Fibroblast of villous mesenchyme (primary cell): ENCODE measurements at regions not wholly inside any gene's neighbourhood (a gene's known extent, or its start where the extent isn't known, plus 50 kb on each side); places are given as distances from the start of the nearest gene placed in this dataset.

Experiments
- DNase-seq: peaks from one replicate; pipeline ENCODE4 v3.0.0-alpha.2; 2010; ENCODE audit warnings: low read depth
- H3K4me3 ChIP-seq: 2 replicates; pipeline ENCODE4 v1.5.1; 2011; ENCODE audit warnings: low read depth, mild to moderate bottlenecking, low read length
- TF ChIP-seq, protein P1 (sequence below): IDR thresholded peaks from 2 replicates; pipeline ENCODE4 v1.5.1; 2012; ENCODE audit warnings: low read depth, mild to moderate bottlenecking, low read length; ENCODE audit not compliant: insufficient read depth

DNA sequence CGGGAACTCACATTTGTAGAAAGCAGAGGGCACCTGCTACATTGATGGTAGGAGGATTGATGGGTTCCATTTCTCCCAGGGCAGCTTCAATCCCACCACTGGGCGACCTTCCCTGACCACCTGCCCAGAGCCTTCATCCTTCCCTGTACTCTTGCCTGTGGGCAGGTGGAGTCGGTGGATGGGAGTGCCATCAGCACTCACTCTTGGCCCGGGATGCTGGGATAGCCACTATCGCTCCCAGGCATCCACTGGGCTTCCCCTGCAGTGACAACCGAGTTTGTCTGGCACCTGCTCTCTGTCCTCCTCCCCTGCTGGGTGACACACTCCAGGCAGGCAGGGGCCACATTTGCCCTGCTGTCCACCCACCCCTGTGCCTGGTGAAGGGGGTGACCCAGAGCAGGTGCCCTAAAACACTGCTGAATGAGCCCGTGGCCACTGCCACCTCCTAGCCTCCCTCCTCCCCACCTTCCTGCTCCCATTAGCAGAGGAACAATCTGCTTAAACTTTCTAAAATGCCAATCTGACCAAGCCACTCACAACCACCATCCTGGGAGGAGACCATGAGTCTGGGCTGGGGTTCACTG lies 604.7 kb downstream of the TBC1D22A start:
- no peak for DNase-seq
- TF ChIP-seq, protein P1, sequence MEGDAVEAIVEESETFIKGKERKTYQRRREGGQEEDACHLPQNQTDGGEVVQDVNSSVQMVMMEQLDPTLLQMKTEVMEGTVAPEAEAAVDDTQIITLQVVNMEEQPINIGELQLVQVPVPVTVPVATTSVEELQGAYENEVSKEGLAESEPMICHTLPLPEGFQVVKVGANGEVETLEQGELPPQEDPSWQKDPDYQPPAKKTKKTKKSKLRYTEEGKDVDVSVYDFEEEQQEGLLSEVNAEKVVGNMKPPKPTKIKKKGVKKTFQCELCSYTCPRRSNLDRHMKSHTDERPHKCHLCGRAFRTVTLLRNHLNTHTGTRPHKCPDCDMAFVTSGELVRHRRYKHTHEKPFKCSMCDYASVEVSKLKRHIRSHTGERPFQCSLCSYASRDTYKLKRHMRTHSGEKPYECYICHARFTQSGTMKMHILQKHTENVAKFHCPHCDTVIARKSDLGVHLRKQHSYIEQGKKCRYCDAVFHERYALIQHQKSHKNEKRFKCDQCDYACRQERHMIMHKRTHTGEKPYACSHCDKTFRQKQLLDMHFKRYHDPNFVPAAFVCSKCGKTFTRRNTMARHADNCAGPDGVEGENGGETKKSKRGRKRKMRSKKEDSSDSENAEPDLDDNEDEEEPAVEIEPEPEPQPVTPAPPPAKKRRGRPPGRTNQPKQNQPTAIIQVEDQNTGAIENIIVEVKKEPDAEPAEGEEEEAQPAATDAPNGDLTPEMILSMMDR = no peak
- no peak overlapping the region for H3K4me3 ChIP-seq

DNA sequence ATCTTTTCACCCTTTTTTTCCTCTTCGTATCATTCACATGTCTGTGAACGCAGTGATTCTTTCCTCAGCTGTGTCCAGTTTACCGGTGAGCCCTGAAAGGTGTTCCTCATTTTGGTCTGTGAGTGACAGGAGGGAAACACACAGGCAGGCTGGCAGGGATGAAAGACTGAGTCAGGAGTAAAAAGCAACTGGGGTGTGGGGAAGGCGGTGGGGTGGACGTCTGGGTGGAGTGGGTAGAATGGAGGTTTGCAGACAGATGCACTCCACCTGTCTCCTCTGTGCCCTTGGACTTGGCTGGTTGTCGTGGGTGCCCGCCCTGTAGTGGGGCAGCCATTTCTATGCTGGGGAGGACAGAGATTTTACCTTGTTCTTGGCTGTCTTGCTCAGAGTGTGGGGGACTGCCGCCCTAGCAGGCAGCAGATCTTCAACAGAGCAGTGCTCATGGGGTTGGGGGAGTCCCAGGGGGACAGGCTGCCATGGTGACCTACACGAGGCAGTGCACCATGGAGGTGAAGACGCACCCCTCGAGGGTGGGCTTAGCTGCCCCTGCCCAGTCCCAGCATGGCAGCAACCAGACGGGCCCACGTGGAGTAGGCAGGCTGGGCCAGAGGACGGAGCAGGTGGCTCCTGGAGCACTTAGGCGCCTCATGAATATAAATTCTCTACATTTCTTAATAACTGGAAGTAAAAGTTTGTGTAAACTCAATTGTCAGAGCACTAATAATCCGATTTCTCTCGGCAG lies 603.7 kb downstream of the TBC1D22A start:
- no peak overlapping the region for H3K4me3 ChIP-seq
- no peak for DNase-seq
- TF ChIP-seq, protein P1 = no peak

DNA sequence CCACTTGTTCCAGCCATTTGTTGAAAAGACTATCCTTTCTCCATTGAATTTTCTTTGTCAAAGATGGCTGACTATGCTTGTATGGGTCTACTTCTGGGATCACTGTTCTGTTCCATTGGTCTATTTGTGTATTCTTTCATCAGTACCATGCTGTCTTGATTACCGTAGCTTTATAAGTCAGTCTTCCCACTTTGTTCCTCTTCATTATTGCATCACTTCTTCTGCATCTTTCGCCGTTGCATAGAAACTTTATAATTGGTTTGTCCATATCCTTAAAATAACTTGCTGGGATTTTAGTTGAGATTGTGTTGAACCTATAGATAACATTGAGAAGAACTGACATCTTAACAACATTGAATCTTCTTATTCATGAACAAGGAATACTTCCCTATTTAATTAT lies 598.8 kb downstream of the TBC1D22A start:
- TF ChIP-seq, protein P1 = no peak
- DNase-seq = no peak
- no peak overlapping the region for H3K4me3 ChIP-seq

DNA sequence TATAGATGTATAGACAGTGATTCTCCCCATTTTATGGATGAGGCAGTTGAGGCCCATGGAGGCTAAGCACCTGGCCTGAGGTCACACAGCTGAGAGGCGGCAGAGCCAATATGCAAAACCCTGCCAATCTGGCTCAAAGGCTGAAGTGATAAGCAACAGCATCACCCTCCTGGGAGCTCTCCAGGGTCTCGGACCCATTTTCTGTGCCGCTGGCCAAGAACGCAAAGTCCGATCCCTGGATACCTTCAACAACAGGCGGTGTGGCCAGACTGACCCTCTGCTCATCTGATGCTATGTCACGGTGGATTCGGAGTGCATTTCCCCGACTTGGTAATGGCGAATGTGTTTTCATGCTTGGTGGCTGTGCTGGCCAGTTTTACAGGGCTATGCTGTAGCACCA lies 595.0 kb downstream of the TBC1D22A start:
- no peak for DNase-seq
- H3K4me3 ChIP-seq = no peak overlapping the region
- TF ChIP-seq, protein P1 = no peak

DNA sequence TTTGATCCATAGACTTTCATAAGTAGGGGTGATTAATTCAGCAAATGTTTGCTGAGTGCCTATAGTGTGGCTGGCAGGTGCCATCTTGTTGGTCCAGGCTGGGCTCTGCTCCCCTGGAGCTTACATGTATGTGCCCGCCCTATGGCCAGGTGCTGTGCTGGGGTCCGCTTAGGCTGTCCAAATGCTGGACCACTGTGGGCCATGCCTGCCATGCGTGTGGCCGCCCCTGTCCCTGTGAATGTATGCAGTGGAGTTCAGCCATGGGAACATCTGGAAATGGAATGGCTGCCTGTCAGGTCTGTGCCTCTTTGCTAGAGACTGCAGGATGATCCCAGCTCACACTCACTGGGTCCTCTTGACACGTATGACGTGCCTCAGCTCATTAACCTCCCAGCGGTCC lies 594.6 kb downstream of the TBC1D22A start:
- no peak for DNase-seq
- TF ChIP-seq, protein P1 = no peak
- no peak overlapping the region for H3K4me3 ChIP-seq

DNA sequence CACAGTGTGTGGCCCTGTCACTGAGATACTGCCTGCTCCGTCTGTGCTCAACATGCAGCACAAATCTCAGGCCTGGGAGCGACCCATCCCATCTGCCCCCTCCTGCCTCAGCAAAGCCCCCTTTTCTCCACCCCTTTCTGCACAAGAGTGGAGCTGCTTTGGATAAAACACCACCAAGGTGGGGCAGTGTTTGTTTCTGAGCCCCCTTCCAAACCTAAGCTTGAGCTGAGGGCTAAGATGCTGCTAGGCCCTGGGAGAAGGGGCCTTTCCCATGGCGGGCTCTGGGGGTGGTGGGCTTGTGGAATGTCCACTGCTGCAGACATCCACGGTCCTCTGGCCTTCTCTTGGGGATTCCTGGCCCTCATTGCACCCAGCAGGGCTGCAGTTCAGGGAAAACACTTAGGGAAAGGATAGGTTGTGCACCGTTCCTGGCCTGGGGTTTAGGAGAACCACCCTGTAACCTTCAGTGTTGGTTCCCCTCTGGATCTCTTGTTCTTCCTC lies 594.1 kb downstream of the TBC1D22A start:
- TF ChIP-seq, protein P1 = no peak
- H3K4me3 ChIP-seq = no peak overlapping the region
- DNase-seq = no peak
